Activated naive CD4-positive, alpha-beta T cell treated with anti-CD3 and anti-CD28 coated beads, Interleukin-2, amount 10 ng/mL, durations not matched to agents 7 days and 5 days (primary cell): ENCODE measurements at regions not wholly inside any gene's neighbourhood (a gene's known extent, or its start where the extent isn't known, plus 50 kb on each side); places are given as distances from the start of the nearest gene placed in this dataset.

ENCODE experiments used
- CTCF ChIA-PET: fragments of 350-600 bp; sonication (Branson Sonifier 250); formaldehyde crosslinking; loops from one replicate; lab custom pipeline; 2021; ENCODE audit warnings: antibody characterized with exemption; lab: Charles Lee
- DNase-seq: peaks from one replicate; pipeline ENCODE4 v3.0.0-alpha.2; 2020
- H3K27ac Mint-ChIP-seq: one replicate; pipeline ENCODE4 v1.8.0; 2021; ENCODE audit warnings: mild to moderate bottlenecking, moderate library complexity, mixed read lengths
- H3K27me3 Mint-ChIP-seq: one replicate; pipeline ENCODE4 v1.8.0; 2021; ENCODE audit warnings: mild to moderate bottlenecking, mixed read lengths
- H3K36me3 Mint-ChIP-seq: one replicate; pipeline ENCODE4 v1.8.0; 2021; ENCODE audit warnings: mixed read lengths
- H3K4me1 Mint-ChIP-seq: one replicate; pipeline ENCODE4 v1.8.0; 2021; ENCODE audit warnings: mixed read lengths
- H3K4me3 Mint-ChIP-seq: one replicate; pipeline ENCODE4 v1.8.0; 2021; ENCODE audit warnings: mild to moderate bottlenecking, moderate library complexity, mixed read lengths
- H3K9me3 Mint-ChIP-seq: one replicate; pipeline ENCODE4 v1.8.0; 2021; ENCODE audit warnings: mixed read lengths

GRCh38 chr13:76157926-76158325 is 521.8 kb downstream of the LMO7 start:
- Mint-ChIP-seq H3K4me1 (no peaks in the 10 kb centered on the region), H3K27ac (no peak overlapping the region), H3K9me3 (no peaks in the 10 kb centered on the region), H3K4me3 (no peak overlapping the region), H3K36me3 (no peaks in the 10 kb centered on the region), H3K27me3 (no peaks in the 10 kb centered on the region)
- no peak for DNase-seq
- CTCF ChIA-PET: no interaction called here

DNA sequence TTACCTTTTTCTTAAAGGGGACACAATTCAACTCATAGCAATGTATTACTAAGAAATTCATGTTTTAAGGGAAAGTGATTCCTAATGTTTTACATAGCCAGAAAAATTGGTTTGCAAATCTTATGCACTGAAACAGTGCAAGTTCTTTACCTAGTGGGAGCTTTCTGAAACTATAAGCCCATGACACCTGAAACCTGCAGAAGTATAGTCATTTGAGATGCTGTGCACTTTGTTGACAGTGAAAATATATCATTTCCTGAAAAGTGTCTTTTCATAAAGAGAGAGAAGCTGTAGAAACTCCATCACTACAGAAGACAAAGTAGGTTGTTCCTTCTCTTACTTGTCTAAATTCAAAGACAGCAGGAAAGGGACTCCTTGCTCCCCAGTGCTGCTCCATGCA is 517.1 kb downstream of the LMO7 start:
- CTCF ChIA-PET: no interaction called here

DNA sequence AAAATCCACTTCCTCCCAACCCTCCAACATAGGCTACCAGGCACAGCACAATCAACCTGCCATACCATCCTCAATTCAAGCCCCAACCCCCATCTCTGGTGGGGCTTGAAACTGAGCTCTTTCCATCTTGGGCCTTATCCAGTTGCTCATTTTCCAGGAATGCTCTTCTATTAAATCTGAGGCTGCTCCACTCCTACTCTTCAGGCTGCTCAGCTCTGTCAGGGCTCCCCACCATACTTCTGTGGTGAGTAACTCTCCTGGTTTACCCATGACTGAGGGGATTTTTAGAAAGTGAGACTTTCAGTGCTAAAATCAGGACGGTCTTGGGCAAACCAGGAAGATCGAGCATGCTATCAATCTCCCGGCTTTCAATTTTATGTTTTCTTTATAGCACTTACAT is 512.8 kb downstream of the LMO7 start:
- H3K4me1 Mint-ChIP-seq: no peaks in the 10 kb centered on the region
- H3K9me3 Mint-ChIP-seq: no peaks in the 10 kb centered on the region

More for the DNA sequence above, 517.1 kb downstream of the LMO7 start:
- Mint-ChIP-seq H3K4me3 (no peak overlapping the region), H3K9me3 (no peaks in the 10 kb centered on the region), H3K36me3 (no peaks in the 10 kb centered on the region), H3K4me1 (no peaks in the 10 kb centered on the region), H3K27me3 (no peaks in the 10 kb centered on the region), H3K27ac (no peak overlapping the region)
- no peak for DNase-seq

GRCh38 chr13:76148374-76148773 is 512.2 kb downstream of the LMO7 start:
- H3K36me3 Mint-ChIP-seq: no peaks in the 10 kb centered on the region
- no peak overlapping the region for H3K4me3 Mint-ChIP-seq
- CTCF ChIA-PET: no interaction called here
- no peaks in the 10 kb centered on the region for H3K9me3 Mint-ChIP-seq
- DNase-seq: no peak
- no peaks in the 10 kb centered on the region for H3K4me1 Mint-ChIP-seq
- no peak overlapping the region for H3K27ac Mint-ChIP-seq
- H3K27me3 Mint-ChIP-seq: no peaks in the 10 kb centered on the region

More for the DNA sequence above, 512.8 kb downstream of the LMO7 start:
- Mint-ChIP-seq H3K27ac (no peak overlapping the region), H3K4me3 (no peak overlapping the region), H3K36me3 (no peaks in the 10 kb centered on the region), H3K27me3 (no peaks in the 10 kb centered on the region)
- no peak for DNase-seq
- CTCF ChIA-PET: no interaction called here

GRCh38 chr13:76132532-76132931 is 496.4 kb downstream of the LMO7 start:
- Mint-ChIP-seq H3K27ac (no peak overlapping the region), H3K9me3 (no peaks in the 10 kb centered on the region), H3K4me3 (no peak overlapping the region), H3K4me1 (no peaks in the 10 kb centered on the region), H3K27me3 (no peaks in the 10 kb centered on the region), H3K36me3 (no peaks in the 10 kb centered on the region)
- no peak for DNase-seq
- CTCF ChIA-PET: no interaction called here

GRCh38 chr13:76131551-76131950 is 495.4 kb downstream of the LMO7 start:
- DNase-seq: no peak
- Mint-ChIP-seq H3K9me3 (no peaks in the 10 kb centered on the region), H3K27ac (no peak overlapping the region), H3K36me3 (no peaks in the 10 kb centered on the region), H3K27me3 (no peaks in the 10 kb centered on the region), H3K4me3 (no peak overlapping the region), H3K4me1 (no peaks in the 10 kb centered on the region)
- CTCF ChIA-PET: no interaction called here

DNA sequence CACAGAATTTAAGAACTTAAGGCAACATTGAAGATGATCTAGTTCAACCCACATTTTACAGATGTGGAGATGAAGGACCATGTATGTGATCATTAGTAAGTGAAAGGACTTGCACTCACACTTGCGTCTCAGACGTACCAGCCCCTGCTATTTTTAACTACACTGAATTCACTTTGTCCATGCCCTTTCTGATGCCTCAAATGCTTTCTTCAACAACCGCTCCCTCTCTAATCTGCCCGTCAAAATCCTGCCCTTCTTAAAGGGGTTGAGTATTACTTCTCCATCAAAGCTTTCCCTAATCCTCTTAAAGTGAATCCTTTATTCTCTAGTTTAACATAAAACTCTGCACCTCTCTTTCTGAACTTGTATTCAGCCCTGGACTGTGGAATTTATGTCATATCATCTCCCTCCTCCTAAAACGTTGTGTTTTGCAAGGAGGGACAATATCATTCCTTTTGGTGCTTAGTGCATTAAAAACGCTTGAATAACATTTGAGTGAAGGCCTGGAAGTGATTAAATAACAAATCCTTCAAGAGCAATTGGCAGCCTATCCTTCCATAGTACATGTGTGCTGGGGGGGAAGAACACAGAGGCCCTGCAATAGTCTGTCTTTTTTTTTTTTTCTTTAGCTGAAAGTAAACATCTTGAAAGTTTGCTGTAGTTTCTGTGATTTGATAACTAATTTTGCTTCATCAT is 493.3 kb downstream of the LMO7 start:
- H3K27me3 Mint-ChIP-seq: no peaks in the 10 kb centered on the region
- H3K9me3 Mint-ChIP-seq: no peaks in the 10 kb centered on the region
- CTCF ChIA-PET: no interaction called here
- H3K4me1 Mint-ChIP-seq: no peaks in the 10 kb centered on the region
- no peak overlapping the region for H3K27ac Mint-ChIP-seq
- H3K4me3 Mint-ChIP-seq: no peak overlapping the region
- no peaks in the 10 kb centered on the region for H3K36me3 Mint-ChIP-seq
- no peak for DNase-seq

- Mint-ChIP-seq H3K9me3 (peaks cover 12% of the 10 kb centered on the region), H3K4me3 (no peak overlapping the region), H3K4me1 (no peaks in the 10 kb centered on the region), H3K27ac (no peak overlapping the region), H3K27me3 (no peaks in the 10 kb centered on the region), H3K36me3 (no peaks in the 10 kb centered on the region)
- DNase-seq: no peak
- CTCF ChIA-PET: no interaction called here
These were observed 491.8 kb downstream of the LMO7 start for GRCh38 chr13:76127922-76128321.

DNA sequence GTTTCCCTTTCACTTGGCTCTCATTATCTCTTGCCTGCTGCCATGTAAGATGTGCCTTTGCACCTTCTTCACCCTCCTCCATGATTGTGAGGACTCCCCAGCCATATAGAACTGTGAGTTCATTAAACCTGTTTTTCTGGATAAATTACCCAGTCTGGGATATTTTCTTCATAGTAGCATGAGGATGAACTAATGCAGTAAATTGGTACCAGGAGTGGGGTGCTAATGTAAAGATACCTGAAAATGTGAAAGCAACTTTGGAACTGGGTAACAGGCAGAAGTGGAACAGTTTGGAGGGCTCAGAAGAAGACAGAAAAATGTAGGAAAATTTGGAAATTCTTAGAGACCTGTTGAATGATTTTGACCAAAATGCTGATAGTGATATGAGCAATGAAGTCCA is 487.4 kb downstream of the LMO7 start:
- Mint-ChIP-seq H3K27me3 (no peaks in the 10 kb centered on the region), H3K4me1 (no peaks in the 10 kb centered on the region), H3K36me3 (no peaks in the 10 kb centered on the region), H3K27ac (no peak overlapping the region), H3K9me3 (peaks cover 19% of the 10 kb centered on the region), H3K4me3 (no peak overlapping the region)
- CTCF ChIA-PET: no interaction called here
- DNase-seq: no peak

DNA sequence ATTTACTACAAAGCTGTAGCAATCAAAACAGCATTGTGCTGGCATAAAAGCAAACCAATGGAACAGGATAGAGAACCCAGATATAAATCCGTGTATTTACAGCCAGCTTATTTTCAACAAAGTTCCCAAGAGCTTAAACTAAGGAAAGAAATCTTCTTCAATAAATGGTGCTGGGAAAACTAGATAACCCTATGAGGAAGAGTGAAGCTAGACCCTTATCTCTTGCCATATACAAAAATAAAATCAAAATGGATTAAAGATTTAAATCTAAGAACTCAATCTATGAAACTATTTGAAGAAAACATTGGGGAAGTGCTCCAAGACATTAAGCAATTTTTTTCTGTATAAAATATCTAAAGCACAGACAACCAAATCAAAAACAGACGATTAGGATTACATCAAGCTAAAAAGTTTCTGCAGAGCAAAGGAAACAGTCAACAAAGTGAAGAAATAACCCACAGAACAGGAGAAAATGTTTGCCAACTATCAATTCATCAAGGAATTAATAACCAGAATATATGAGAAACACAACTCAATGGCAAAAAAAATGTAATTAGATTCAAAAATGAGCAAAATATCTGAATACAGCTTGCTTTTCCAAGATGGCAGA is 480.7 kb downstream of the LMO7 start:
- Mint-ChIP-seq H3K27me3 (no peaks in the 10 kb centered on the region), H3K4me3 (no peak overlapping the region), H3K4me1 (no peaks in the 10 kb centered on the region), H3K36me3 (no peaks in the 10 kb centered on the region), H3K9me3 (peaks cover 6% of the 10 kb centered on the region), H3K27ac (no peak overlapping the region)
- DNase-seq: no peak
- CTCF ChIA-PET: no interaction called here

- no peak for DNase-seq
- H3K4me3 Mint-ChIP-seq: no peak overlapping the region
- no peaks in the 10 kb centered on the region for H3K36me3 Mint-ChIP-seq
- no peaks in the 10 kb centered on the region for H3K27me3 Mint-ChIP-seq
- no peaks in the 10 kb centered on the region for H3K4me1 Mint-ChIP-seq
- H3K9me3 Mint-ChIP-seq: peaks cover 6% of the 10 kb centered on the region
- H3K27ac Mint-ChIP-seq: no peak overlapping the region
- CTCF ChIA-PET: interaction anchor here (1.2 kb wide), 1 partner anchor 12 kb away, joined by 3 read pairs; no protein-coding TSS in a partner anchor
These were observed 470.6 kb downstream of the LMO7 start for GRCh38 chr13:76106763-76107162.

- H3K27me3 Mint-ChIP-seq: no peaks in the 10 kb centered on the region
- CTCF ChIA-PET: interaction anchor here (1.5 kb wide), 1 partner anchor 12 kb away, joined by 3 read pairs; no protein-coding TSS in a partner anchor
- H3K4me3 Mint-ChIP-seq: no peak overlapping the region
- no peak for DNase-seq
- no peaks in the 10 kb centered on the region for H3K9me3 Mint-ChIP-seq
- no peaks in the 10 kb centered on the region for H3K36me3 Mint-ChIP-seq
- H3K4me1 Mint-ChIP-seq: no peaks in the 10 kb centered on the region
- H3K27ac Mint-ChIP-seq: no peak overlapping the region
These were observed 458.5 kb downstream of the LMO7 start for GRCh38 chr13:76094645-76095044.

- no peak overlapping the region for H3K4me3 Mint-ChIP-seq
- CTCF ChIA-PET: no interaction called here
- no peak for DNase-seq
- H3K36me3 Mint-ChIP-seq: no peaks in the 10 kb centered on the region
- peaks cover 14% of the 10 kb centered on the region for H3K9me3 Mint-ChIP-seq
- H3K27me3 Mint-ChIP-seq: no peaks in the 10 kb centered on the region
- no peak overlapping the region for H3K27ac Mint-ChIP-seq
- no peaks in the 10 kb centered on the region for H3K4me1 Mint-ChIP-seq
These were observed 454.9 kb downstream of the LMO7 start for GRCh38 chr13:76091076-76091475.

- no peaks in the 10 kb centered on the region for H3K27me3 Mint-ChIP-seq
- no peaks in the 10 kb centered on the region for H3K4me1 Mint-ChIP-seq
- no peak for DNase-seq
- peaks cover 19% of the 10 kb centered on the region for H3K9me3 Mint-ChIP-seq
- no peaks in the 10 kb centered on the region for H3K36me3 Mint-ChIP-seq
- no peak overlapping the region for H3K4me3 Mint-ChIP-seq
- CTCF ChIA-PET: no interaction called here
- no peak overlapping the region for H3K27ac Mint-ChIP-seq
These were observed 450.6 kb downstream of the LMO7 start for GRCh38 chr13:76086729-76087128.

DNA sequence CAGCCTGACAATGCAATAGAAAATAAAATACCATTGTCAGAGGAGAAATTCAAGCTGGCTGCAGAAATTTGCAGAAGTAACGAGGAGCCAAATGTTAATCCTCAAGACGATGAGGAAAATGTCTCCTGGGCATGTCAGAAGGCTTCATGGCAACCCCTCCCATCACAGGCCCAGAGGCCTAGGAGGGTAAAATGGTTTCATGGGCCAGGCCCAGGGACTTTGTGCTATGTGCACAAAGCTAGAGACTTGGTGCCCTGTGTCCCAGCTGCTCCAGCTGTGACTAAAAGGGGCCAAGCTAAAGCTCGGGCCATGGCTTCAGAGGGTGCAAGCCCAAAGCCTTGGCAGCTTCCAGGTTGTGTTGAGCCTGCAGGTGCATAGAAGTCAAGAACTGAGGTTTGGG is 431.7 kb downstream of the LMO7 start:
- peaks cover 11% of the 10 kb centered on the region for H3K9me3 Mint-ChIP-seq
- no peaks in the 10 kb centered on the region for H3K4me1 Mint-ChIP-seq
- DNase-seq: no peak
- no peaks in the 10 kb centered on the region for H3K27me3 Mint-ChIP-seq
- H3K27ac Mint-ChIP-seq: no peak overlapping the region
- CTCF ChIA-PET: no interaction called here
- no peaks in the 10 kb centered on the region for H3K36me3 Mint-ChIP-seq
- H3K4me3 Mint-ChIP-seq: no peak overlapping the region
